ENCODE measurements at regions not wholly inside any gene's neighbourhood (a gene's known extent, or its start where the extent isn't known, plus 50 kb on each side); places are given as distances from the start of the nearest gene placed in this dataset.

GRCh38 chr11:15551901-15552851, 437.5 kb downstream of the INSC start:
- TF ChIP-seq EZH2 (IDR thresholded peaks at IDR 0.05; ENCODE audit: borderline replicate concordance) = no peak
- no peak for TF ChIP-seq CTCF (IDR thresholded peaks at IDR 0.05; ENCODE audit: poor library complexity)
- TF ChIP-seq EZH2phosphoT487 (IDR thresholded peaks at IDR 0.05; ENCODE audit: low read depth, severe bottlenecking, unreplicated experiment) = no peak
- H3K4me3 ChIP-seq = no peak overlapping the region
- no peaks in the 10 kb centered on the region for H3K36me3 ChIP-seq (replicated peaks; ENCODE audit: insufficient read depth, low read depth)
- H3K9me3 ChIP-seq (ENCODE audit: low read depth) = no peaks in the 10 kb centered on the region
- no peaks in the 10 kb centered on the region for H3K79me2 ChIP-seq
- no peak overlapping the region for H3K27ac ChIP-seq
- H4K20me1 ChIP-seq (ENCODE audit: insufficient read depth, poor library complexity, severe bottlenecking) = no peaks in the 10 kb centered on the region
- DNase-seq (ENCODE audit: low spot score) = no peak
- no peaks in the 10 kb centered on the region for H3K27me3 ChIP-seq
- no peaks in the 10 kb centered on the region for H3K9me2 ChIP-seq (replicated peaks; ENCODE audit: insufficient read depth)
- 65% methylated on average over 4 of the region's 4 CpGs for WGBS (ENCODE audit: low lambda C conversion rate, missing lambda C conversion rate)
- H2AFZ ChIP-seq = peak overlapping the region; percentile 10
- no peak overlapping the region for H3K4me2 ChIP-seq
- no peaks in the 10 kb centered on the region for H3K4me1 ChIP-seq (ENCODE audit: insufficient read depth)

GRCh38 chr11:15555161-15555560, 440.4 kb downstream of the INSC start:
- H3K27me3 ChIP-seq = peaks cover 4% of the 10 kb centered on the region
- 51% methylated on average over 1 of the region's 1 CpG for WGBS (ENCODE audit: low lambda C conversion rate, missing lambda C conversion rate)
- H3K27ac ChIP-seq = no peak overlapping the region
- no peak overlapping the region for H2AFZ ChIP-seq
- H3K36me3 ChIP-seq (replicated peaks; ENCODE audit: insufficient read depth, low read depth) = no peaks in the 10 kb centered on the region
- no peak for TF ChIP-seq CTCF (IDR thresholded peaks at IDR 0.05; ENCODE audit: poor library complexity)
- TF ChIP-seq EZH2phosphoT487 (IDR thresholded peaks at IDR 0.05; ENCODE audit: low read depth, severe bottlenecking, unreplicated experiment) = no peak
- TF ChIP-seq EZH2 (IDR thresholded peaks at IDR 0.05; ENCODE audit: borderline replicate concordance) = no peak
- H3K4me2 ChIP-seq = no peak overlapping the region
- H3K9me3 ChIP-seq (ENCODE audit: low read depth) = no peaks in the 10 kb centered on the region
- H3K9me2 ChIP-seq (replicated peaks; ENCODE audit: insufficient read depth) = no peaks in the 10 kb centered on the region
- DNase-seq (ENCODE audit: low spot score) = no peak
- no peaks in the 10 kb centered on the region for H3K79me2 ChIP-seq
- H3K4me1 ChIP-seq (ENCODE audit: insufficient read depth) = no peaks in the 10 kb centered on the region
- no peak overlapping the region for H3K4me3 ChIP-seq
- no peaks in the 10 kb centered on the region for H4K20me1 ChIP-seq (ENCODE audit: insufficient read depth, poor library complexity, severe bottlenecking)

DNA sequence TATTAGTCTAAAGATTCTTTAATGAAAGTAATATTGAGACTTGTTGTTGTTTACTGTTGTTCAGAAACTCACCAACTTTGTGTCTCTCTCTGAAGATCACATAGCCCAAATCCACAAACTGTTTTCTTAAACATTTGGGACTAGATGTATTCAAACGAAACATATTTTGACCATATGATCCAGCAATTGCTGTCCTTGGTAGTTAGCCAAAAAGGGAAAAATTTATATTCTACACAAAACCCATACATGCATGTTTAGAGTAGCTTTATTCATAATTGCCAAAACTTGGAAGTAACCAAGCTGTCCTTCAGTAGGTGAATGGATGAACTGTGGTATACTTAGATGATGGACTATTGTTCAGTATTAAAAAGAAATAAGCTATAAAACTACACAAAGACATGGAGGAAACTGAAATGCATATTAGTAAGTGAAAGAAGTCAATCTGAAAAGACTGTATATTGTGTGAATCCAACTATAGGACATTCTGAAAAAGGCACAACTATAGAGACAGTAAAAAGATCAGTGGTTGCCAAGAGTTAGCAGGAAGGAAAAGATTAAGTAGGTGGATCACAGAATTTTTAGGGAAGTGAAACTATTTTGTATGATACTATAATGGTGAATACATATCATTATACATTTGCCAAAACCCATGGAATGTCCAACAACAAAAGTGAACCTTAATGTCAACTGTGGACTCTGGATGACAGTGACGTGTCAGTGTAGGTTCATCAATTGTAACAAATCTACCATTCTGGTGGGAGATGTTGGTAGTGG, 442.9 kb downstream of the INSC start:
- Histone ChIP-seq H3K4me2 (no peak overlapping the region), H3K9me3 (ENCODE audit: low read depth) (no peaks in the 10 kb centered on the region), H3K79me2 (no peaks in the 10 kb centered on the region), H3K27ac (no peak overlapping the region), H2AFZ (no peak overlapping the region), H3K27me3 (peaks cover 4% of the 10 kb centered on the region), H3K4me1 (ENCODE audit: insufficient read depth) (no peaks in the 10 kb centered on the region), H3K9me2 (replicated peaks; ENCODE audit: insufficient read depth) (no peaks in the 10 kb centered on the region), H3K36me3 (replicated peaks; ENCODE audit: insufficient read depth, low read depth) (no peaks in the 10 kb centered on the region), H4K20me1 (ENCODE audit: insufficient read depth, poor library complexity, severe bottlenecking) (no peaks in the 10 kb centered on the region), H3K4me3 (no peak overlapping the region)
- 90% methylated on average over 2 of the region's 2 CpGs for WGBS (ENCODE audit: low lambda C conversion rate, missing lambda C conversion rate)
- TF ChIP-seq EZH2phosphoT487 (IDR thresholded peaks at IDR 0.05; ENCODE audit: low read depth, severe bottlenecking, unreplicated experiment) = no peak
- TF ChIP-seq EZH2 (IDR thresholded peaks at IDR 0.05; ENCODE audit: borderline replicate concordance) = no peak
- no peak for TF ChIP-seq CTCF (IDR thresholded peaks at IDR 0.05; ENCODE audit: poor library complexity)
- DNase-seq (ENCODE audit: low spot score) = no peak
